H4 (cell line): ENCODE measurements at regions not wholly inside any gene's neighbourhood (a gene's known extent, or its start where the extent isn't known, plus 50 kb on each side); places are given as distances from the start of the nearest gene placed in this dataset.
"Not testable (repeated sequence)": the region's sequence is repeated elsewhere in the genome, so short reads cannot be mapped to it uniquely, and the experiment has no call there.

Experiments used
- DNase-seq: peaks from one replicate; pipeline ENCODE4 v3.0.0-alpha.2; 2015; ENCODE audit warnings: low spot score

GRCh38 chr22:27094633-27095308, 437.4 kb downstream of the MIAT start:
- no peak for DNase-seq

- DNase-seq: no peak
Measured at GRCh38 chr22:27097506-27097905, 440.1 kb downstream of the MIAT start.

DNA sequence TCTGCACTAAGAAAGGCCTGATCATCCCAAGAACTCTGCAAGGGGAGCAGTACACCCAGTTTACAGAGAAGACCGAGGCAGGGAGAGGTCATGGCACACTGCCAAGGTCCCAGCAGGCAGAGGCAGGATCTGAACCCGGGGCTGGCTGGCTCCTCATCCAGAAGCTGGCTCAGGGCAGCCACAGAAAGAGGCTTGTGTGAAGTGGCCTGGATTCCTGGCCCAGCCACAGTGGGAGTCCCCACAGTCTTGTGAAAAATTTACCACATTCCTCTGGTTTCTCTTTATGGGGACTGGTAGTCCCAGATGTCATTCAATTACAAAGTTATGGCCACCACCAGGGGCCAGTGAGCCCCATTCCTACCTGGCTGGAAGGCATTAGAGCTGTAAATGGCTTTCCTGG, 440.5 kb downstream of the MIAT start:
- no peak for DNase-seq

GRCh38 chr22:27099946-27100722, 442.7 kb downstream of the MIAT start:
- DNase-seq: no peak

DNA sequence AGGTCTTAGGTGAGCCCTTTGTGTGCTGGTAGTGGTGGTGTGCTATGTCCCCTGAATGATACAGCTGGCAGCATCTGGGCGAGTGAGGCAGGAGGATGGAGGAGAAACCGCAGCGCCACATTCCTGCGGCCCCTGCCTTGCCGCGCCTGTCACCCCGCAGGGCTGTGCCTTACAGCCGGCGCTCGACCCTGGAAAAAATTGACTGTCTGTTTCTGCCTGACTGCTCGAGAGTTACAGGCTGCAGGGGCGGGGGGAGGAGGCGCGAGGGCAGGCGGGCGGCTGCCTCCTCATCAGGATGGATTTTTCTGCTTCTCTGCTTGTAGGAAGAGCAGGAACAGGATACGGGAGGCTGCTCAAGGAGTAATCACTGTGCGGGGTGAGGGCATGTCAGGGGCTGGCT, 443.4 kb downstream of the MIAT start:
- DNase-seq: peak; percentile 54

- no peak for DNase-seq
Measured at GRCh38 chr22:27101288-27101687, 443.9 kb downstream of the MIAT start.

- DNase-seq: no peak
Measured at GRCh38 chr22:27104449-27104848, 447.1 kb downstream of the MIAT start.

DNA sequence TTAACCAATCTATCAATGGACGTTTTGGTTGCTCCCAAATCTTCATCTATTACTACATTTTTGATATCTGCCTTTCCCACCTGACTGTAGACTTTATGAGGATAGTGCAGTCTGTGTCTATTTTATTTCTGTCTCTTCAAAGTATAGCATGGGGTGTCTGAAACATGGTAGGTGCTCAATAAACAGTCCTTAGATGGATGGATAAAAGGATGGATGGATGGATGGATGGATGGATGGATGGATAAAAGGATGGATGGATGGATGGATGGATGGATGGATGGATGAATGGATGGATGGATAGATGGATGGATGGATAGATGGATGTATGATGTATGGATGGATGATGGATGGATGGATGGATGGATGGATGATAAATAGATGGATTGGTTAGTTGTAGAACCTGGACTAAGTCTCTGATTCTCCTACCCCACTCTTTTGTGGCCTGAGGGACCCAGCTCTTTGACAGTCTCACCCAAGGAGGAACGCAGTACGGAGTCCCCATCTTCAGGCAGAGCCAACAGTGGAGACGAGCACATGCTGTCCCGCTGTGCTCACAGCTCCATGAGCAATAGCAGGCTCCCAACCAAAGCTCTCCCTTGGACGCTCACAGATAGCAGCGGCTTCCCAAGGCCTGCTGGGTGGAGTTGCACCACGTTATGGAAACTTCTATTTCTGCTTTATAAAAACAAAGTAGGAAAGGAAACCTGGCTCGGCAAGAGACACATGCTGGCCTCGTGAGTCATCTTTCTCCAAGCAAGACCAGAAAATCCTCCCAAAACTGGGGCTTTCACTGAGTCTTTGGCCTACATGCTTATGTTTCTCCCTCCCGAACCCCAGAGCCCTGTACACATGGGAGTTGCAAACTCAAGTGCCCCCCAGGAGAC, 448.0 kb downstream of the MIAT start:
- DNase-seq: no peak

GRCh38 chr22:27106985-27107384, 449.6 kb downstream of the MIAT start:
- DNase-seq: no peak

- no peak for DNase-seq
Measured at GRCh38 chr22:27107386-27107785, 450.0 kb downstream of the MIAT start.

DNA sequence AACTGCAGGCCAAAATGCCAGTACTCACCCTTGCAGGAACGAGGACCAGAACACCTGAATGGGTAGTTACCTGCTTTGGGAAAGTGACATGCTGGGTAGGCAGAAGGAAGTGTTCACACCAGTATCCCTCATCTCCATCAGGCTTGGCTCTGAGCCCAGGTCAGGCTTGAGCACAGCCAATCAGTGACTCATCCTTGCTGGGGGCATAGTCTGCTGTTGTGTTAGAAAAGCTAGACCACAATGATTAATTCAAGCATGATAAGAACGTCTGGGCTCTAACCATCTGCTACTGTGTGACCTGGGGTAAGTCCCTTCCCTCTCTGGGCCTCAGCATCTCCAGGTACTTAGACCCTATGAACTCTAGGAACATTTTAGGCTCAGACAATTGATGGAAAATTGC, 450.4 kb downstream of the MIAT start:
- DNase-seq: peak; percentile 87

DNA sequence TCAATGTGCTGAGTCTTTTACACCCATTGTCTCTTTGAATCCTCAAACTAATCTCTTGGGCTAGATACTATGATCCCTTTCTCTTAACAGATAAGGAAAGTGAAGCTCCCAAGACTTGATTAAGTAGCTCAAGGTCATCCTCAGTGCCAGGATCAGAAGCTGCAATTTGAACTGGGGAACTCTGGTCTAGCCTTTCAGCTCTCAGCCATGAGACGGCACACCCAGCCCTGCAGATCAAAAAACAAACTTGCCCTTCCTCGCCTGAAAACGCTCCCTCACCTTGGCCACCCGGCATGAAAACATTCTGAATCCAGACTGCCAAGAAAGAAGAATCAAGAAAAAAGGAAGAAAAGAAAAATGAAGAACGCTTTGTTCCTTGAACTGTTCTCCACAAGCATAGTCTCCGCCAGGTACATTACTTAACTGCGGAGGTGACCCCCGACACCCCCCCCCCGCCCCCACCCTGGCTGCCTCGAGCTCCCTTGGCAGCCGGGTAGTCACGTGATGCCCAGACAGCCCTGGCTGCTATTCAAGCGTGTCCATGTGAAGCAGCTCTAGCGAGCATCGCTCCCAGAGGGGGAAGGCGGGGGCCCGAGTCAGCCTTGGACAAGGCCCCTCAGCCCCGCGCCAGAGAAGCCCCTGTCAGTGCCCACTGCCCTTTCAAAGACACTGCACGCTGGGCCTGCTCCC, 451.2 kb downstream of the MIAT start:
- no peak for DNase-seq

GRCh38 chr22:27109406-27109805, 452.0 kb downstream of the MIAT start:
- not testable (repeated sequence) for DNase-seq

- no peak for DNase-seq
Measured at GRCh38 chr22:27110665-27111451, 453.5 kb downstream of the MIAT start.

- no peak for DNase-seq
Measured at GRCh38 chr22:27111796-27112672, 454.6 kb downstream of the MIAT start.

GRCh38 chr22:27113211-27113635, 455.8 kb downstream of the MIAT start:
- peak; percentile 94 for DNase-seq

GRCh38 chr22:27113641-27114040, 456.3 kb downstream of the MIAT start:
- DNase-seq: no peak

GRCh38 chr22:27114186-27114585, 456.8 kb downstream of the MIAT start:
- DNase-seq: no peak

GRCh38 chr22:27115410-27115809, 458.0 kb downstream of the MIAT start:
- no peak for DNase-seq

DNA sequence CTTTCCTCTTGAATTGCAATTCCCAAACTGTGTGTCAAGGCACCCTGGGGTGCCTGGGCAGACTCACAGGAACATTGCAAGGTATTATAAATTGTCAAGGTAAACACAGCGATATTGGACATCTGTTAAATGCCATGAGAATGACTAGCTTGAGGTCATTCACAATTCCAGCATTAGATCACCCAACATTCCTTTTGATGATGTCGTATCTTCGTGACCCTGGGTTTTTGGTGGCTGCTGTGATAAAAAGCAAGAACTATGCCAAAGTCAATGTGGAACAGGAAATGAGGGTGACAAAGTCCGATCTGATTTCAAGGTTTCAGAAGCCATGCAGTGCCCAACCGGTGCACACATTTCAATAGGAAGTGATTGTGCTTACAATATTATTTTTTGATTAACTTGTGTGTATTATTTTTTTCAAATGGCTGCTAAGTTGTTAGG, 458.4 kb downstream of the MIAT start:
- peak; percentile 83 for DNase-seq
